NCI-H82 (cell line): ENCODE measurements at regions not wholly inside any gene's neighbourhood (a gene's known extent, or its start where the extent isn't known, plus 50 kb on each side); places are given as distances from the start of the nearest gene placed in this dataset.
A peak's percentile ranks its signal among the peaks of the same experiment; 100 is the strongest.
"Not testable (repeated sequence)": the region's sequence is repeated elsewhere in the genome, so short reads cannot be mapped to it uniquely, and the experiment has no call there.

Experiments
- DNase-seq: peaks from one replicate; lab custom pipeline; 2025; lab: John Stamatoyannopoulos, UW

DNA sequence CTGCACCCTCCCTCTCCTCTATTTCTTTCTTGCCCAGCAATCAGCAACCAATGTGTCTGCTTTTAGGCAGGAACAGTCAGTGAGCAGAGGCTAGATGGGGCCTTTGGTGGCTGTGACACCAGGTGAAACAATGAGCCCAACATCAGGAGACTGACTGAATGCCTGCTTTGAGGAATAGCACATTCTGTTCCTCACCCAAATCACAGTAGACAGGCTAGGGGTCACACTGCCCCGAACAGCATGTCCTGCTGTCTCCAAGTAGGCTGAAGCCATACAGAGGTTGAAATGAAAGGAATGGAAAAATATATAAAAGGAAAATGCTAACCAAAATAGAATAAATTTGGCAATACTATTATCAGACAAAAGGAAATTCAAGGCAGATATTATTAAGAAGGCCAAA, 122.5 kb upstream of the GDNF start:
- DNase-seq = no peak

DNA sequence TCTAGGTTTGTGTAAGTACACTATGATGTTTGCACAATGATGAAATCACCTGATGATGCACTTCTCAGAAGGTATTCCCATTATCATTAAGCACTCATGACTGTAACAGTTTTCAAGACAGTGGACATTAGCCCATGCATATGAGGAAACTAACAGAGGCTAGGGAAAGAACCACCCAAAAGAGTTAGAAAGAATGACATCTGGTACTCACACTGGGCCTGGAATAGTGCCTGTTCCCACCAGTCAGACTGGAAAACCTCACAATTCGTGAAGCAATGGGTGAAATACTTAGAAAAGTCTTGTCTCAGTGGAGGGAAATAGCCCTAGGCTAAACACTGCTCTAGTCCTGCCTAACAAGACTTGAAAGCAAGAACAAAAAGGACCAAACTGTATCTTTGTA, 117.4 kb upstream of the GDNF start:
- no peak for DNase-seq

DNA sequence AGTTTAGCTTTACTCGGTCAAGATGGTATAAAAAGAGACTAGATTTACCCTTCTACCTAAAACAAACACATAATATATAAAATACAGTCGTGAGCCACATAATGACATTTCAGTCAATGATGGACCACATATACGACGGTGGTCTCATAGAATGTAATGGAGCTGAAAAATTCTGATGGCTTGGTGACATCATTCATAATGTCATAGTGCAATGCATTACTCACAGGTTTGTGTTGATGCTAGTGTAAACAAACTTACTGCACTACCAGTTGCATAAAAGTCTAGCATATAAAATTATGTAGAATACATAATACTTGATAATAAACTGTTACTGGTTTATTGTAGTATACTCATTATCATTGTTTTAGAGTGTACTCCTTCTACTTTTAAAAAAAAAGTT, 115.9 kb upstream of the GDNF start:
- no peak for DNase-seq

DNA sequence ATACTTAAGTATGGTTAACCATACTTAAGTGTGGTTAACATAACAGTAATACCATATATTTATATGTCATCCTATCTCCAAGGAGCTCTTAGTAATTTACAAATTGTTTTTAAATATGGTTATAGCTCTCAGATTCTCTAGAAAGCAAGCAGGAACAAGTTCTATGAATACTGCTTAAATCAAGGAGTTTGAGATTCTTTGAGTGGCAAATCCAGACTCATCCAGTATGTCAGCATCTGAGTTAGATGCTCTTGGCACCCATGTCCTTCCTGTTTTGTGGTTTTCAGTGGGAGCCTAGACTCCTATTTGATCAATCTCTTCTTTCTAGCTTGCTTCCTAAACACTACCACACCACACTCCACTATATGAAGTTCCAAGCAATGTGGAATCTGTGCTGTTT, 114.7 kb upstream of the GDNF start:
- no peak for DNase-seq

DNA sequence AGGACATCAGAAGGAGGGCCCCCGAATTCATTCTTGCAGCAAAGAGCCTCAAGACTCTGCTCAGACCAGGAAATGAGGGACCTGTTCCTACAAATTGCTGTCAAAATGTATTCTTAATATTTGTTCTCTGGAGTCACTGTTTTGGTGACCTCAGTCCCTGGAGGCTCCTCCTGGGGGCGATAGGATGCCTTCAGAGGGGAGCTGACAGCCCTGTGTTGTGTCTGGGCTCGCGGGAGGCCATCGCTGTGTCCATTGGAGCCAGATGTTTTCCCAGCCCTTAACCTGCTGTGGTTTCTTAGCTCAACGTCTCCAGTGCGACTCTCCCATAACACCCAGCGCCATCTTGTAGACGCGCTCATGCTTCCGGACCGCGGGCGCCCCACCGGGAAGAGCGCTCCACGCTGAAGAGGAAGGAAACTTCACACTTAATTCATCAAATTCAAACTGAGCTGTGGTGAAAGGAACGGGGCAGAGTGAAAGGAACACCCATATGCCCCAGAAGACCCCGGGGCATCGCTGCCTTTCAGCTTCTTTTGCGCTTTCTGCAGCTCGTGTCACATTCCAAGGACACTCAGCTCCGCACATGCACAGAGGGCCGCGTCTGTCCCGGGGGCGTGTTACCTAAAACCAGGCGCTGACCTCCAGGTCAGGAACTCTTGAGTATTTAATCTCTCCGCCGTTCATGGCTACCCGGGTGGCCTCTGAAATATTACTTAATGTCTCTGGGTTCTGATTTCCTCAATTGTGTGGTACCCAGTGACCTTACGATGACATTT, 112.3 kb upstream of the GDNF start:
- no peak for DNase-seq

- DNase-seq = no peak
These were observed 110.6 kb upstream of the GDNF start for GRCh38 chr5:37950436-37950835.

GRCh38 chr5:37945446-37945845, 105.6 kb upstream of the GDNF start:
- DNase-seq = no peak

- not testable (repeated sequence) for DNase-seq
These were observed 103.3 kb upstream of the GDNF start for GRCh38 chr5:37943136-37943535.

- DNase-seq = no peak
These were observed 101.2 kb upstream of the GDNF start for GRCh38 chr5:37940931-37941623.

DNA sequence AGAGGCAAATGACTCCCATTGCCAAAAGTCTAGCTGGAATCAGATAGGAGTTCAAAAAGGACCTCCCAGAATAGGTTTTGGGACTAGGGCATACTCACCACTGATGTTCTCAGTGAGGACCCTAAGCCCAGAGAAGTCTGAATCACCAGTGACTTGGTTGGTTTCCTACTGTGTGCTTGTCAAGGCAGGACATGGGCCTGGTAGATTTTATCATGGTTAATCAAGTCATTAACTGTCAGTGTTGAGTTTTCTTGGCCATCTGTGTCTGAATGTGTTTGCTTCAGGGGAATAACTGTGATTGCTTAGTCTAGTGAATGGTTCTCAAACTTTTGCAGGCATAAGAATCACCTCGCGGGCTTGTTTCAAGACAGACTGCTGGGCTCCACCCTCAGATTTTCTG, 99.0 kb upstream of the GDNF start:
- no peak for DNase-seq

DNA sequence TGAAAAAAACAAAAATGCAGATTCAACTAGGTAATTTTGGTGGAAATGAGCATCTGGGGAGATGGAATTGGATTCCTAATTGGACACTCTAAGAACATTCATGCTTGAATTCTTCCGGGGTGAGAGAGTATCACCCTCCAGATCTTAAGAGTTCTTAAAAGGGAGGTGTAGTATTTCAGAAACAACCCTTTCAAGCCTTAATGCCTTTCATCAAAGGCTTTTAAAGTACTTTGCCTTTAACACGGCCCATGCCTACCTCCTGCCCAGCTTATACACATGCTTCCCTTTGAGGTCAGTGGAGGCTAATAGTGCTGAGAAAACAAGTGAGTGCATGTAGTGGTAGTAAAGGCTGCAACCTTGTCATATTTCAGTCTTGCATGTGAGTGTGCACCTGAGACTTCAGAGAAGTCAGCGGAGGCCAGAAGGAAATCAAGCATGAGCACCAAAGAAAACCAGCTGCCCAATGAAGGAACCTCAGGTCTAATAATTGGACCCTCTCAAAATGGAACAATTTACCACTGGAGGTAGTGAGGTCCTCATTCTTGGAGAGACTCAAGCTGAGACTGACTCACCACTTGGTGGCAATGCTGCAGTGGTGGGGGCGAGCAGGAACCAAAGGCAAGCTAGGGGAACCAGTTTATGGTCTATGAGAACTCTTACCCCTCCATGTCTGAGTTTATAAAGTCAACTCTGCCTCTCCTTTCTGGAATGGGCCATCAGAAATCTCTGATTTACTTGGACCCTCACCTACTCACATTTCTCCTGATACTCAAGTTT, 98.4 kb upstream of the GDNF start:
- DNase-seq = no peak

- no peak for DNase-seq
These were observed 96.2 kb upstream of the GDNF start for GRCh38 chr5:37936091-37936490.

GRCh38 chr5:37933576-37933975, 93.7 kb upstream of the GDNF start:
- DNase-seq = no peak

- DNase-seq = no peak
These were observed 92.6 kb upstream of the GDNF start for GRCh38 chr5:37932450-37932849.

- DNase-seq = no peak
These were observed 91.7 kb upstream of the GDNF start for GRCh38 chr5:37931541-37931940.

GRCh38 chr5:37930350-37930749, 90.5 kb upstream of the GDNF start:
- DNase-seq = no peak

GRCh38 chr5:37929791-37930190, 90.0 kb upstream of the GDNF start:
- DNase-seq = no peak

GRCh38 chr5:37927753-37928152, 87.9 kb upstream of the GDNF start:
- DNase-seq = not testable (repeated sequence)

DNA sequence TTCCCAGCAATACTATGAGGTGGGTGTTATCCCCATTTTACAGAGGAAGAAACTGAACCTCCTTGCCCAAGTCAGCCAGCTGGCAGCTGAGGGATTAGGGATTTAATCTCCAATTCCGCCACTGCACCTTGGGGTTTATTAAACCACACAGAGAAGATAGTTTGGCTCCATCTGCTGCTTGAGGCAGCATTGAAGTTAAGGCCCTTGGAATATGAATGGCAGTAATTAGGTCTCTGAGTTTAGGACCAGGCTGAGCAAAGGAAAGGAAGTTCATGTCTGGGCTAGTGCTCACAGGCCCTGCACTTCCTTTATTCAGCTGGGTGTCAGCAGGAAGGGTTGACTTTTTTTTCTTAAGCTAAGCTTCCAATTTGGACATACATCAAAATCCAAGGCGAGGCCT, 86.9 kb upstream of the GDNF start:
- peak; percentile 73 for DNase-seq

- no peak for DNase-seq
These were observed 81.6 kb upstream of the GDNF start for GRCh38 chr5:37921452-37921851.

GRCh38 chr5:37918424-37918823, 78.6 kb upstream of the GDNF start:
- no peak for DNase-seq

DNA sequence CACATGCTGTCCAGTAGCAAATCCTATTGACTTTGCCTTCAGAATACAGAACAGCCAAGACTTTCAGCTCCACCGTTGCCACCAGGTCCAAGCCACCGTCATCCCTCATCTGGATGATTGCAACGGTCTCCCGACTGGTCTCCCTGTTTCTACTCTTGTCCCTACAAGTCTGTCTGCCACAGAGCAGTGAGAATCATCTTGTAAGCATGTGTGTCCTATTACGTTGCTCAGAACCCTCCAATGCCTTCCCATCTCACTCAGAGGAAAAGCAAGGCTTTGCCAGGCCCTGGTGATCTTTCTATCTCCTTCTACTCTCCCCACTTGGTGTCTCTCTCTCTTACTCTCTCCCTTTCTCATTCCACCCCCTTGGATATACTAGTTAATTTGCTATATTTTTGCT, 76.7 kb upstream of the GDNF start:
- DNase-seq = no peak
